Body of pancreas (tissue), 4 donors: ENCODE measurements at regions not wholly inside any gene's neighbourhood (a gene's known extent, or its start where the extent isn't known, plus 50 kb on each side); places are given as distances from the start of the nearest gene placed in this dataset.

Experiments used
- ATAC-seq: fragments of 150-250 bp; one replicate; pipeline ENCODE4 v1.9.1; 2016
- DNase-seq, 4 donors: peaks; one replicate each; pipeline ENCODE4 v3.0.0-alpha.2; 2019
- H3K27ac ChIP-seq, 4 donors: fragments of 200-600 bp; sonication (generic); 1 replicate in 3 of 4; 2 replicates in 1 of 4; pipeline versions ENCODE4 v1.5.1 to v1.6.1; 2016 to 2019; ENCODE audit warnings: mild to moderate bottlenecking in 1 of 4, mixed read lengths in 1 of 4, moderate library complexity in 1 of 4
- H3K27me3 ChIP-seq, 2 donors: fragments of 200-600 bp; sonication (generic); one replicate each; pipeline ENCODE4 v1.6.0; 2016; ENCODE audit warnings: mild to moderate bottlenecking in 1 of 2
- H3K36me3 ChIP-seq, 2 donors: fragments of 200-600 bp; sonication (generic); replicated peaks in 1 of 2; 2 replicates each; pipeline ENCODE4 v1.5.1; 2016; ENCODE audit warnings: low read depth in 2 of 2; ENCODE audit not compliant: insufficient read depth in 1 of 2
- H3K4me1 ChIP-seq: fragments of 200-600 bp; sonication (generic); one replicate; pipeline ENCODE4 v1.6.0; 2016
- H3K4me3 ChIP-seq, 2 donors: fragments of 200-600 bp; sonication (generic); 1 replicate in 1 of 2; 2 replicates in 1 of 2; pipeline ENCODE4 v1.5.1; 2016 to 2019
- H3K9me3 ChIP-seq, 3 donors: fragments of 200-600 bp; sonication (generic); 1 replicate in 2 of 3; 2 replicates in 1 of 3; pipeline ENCODE4 v1.5.1; 2016
- CTCF ChIP-seq, 7 experiments: fragments of 450-650 bp in 4 of 7; fragments of 200-600 bp in 3 of 7; sonication (generic) in 3 of 7; IDR thresholded peaks; one replicate each; pipeline ENCODE4 v1.5.1; 2016 to 2019; ENCODE audit warnings: antibody characterized with exemption in 7 of 7
- POLR2A ChIP-seq, 3 donors: fragments of 450-650 bp; IDR thresholded peaks; one replicate each; pipeline ENCODE4 v1.6.1; 2016; ENCODE audit warnings: antibody characterized with exemption in 3 of 3, mild to moderate bottlenecking in 2 of 3
- WGBS, 2 donors: methylation state at CpG; one replicate each; pipeline ENCODE4 v1.1.5; 2017; 5-methylcytosine and 5-hydroxymethylcytosine counted together
- intact Hi-C: fragments of 100-400 bp; cut with DNase I; formaldehyde crosslinking; loops from one replicate; pipeline ENCODE4 v1.15.1; 2023

DNA sequence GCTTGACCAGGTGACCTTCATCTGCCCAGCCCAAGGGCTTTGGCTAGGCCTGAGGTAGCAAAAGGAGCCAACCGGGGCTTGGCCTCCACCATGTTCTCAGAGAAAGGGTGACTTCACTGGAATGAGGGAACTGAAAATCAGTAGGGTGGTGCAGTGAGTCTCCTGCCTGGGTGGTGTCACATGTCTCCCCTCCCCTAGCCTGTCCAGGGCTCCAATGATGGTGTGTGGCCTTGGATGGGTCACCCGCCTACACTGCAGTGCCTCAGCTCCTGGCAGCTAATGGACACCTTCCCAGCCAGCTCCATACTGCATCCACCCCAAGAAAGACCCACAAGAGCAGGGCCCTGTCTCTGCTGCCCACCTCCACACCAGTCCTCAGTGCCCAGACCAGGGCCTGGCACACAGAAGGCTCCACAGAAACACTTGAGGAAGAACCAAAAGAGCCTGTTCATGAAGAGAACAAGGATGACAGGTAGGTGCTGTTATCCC, 678.7 kb downstream of the MATN1 start:
- Histone ChIP-seq H3K36me3 (no peaks in the 10 kb centered on the region), H3K27me3 (no peaks in the 10 kb centered on the region), H3K4me1 (no peaks in the 10 kb centered on the region), H3K27ac (no peak overlapping the region), H3K9me3 (peaks cover 0 to 8% (median 0%) of the 10 kb centered on the region in 3 donors), H3K4me3 (no peak overlapping the region)
- TF ChIP-seq CTCF (IDR thresholded peaks at IDR 0.05) (no peak), POLR2A (IDR thresholded peaks at IDR 0.05) (no peak)
- DNase-seq (no peak), ATAC-seq (no peak)
- intact Hi-C loops = no loop called here
- WGBS, 2 donors = 100% methylated on average over 1 to 2 of the region's 2 CpGs

GRCh38 chr1:30043731-30044408, 679.5 kb downstream of the MATN1 start:
- Histone ChIP-seq H3K36me3 (no peaks in the 10 kb centered on the region), H3K27me3 (no peaks in the 10 kb centered on the region), H3K9me3 (peaks cover 0 to 8% (median 0%) of the 10 kb centered on the region in 3 donors), H3K4me1 (no peaks in the 10 kb centered on the region), H3K27ac (no peak overlapping the region), H3K4me3 (no peak overlapping the region)
- ATAC-seq = no peak
- intact Hi-C loops = no loop called here
- DNase-seq = no peak
- 55 to 57% methylated on average over 1 of the region's 1 CpG for WGBS, 2 donors
- TF ChIP-seq POLR2A (IDR thresholded peaks at IDR 0.05) (no peak), CTCF (IDR thresholded peaks at IDR 0.05) (no peak)

DNA sequence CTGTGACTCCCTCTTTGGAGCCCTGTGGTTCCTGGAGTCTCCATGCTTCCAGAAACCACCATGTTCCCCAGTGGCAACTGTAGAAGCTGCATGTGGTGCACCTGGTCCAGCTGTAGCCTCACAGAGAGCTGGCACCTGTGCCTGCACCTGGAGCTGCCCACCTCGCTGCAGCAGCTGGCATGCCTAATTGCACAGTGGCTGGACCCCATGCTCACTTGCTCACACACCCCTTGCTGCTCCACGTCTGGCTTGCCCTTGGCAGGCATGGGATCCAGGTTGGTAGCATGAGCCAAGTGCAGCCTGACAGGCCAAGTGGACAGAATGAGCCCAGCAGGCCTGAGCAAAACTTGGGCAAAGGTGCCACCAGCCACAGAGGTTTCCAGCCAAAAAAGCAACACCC, 680.1 kb downstream of the MATN1 start:
- intact Hi-C loops = no loop called here
- TF ChIP-seq CTCF (IDR thresholded peaks at IDR 0.05) (no peak), POLR2A (IDR thresholded peaks at IDR 0.05) (no peak)
- 73% methylated on average over 2 of the region's 2 CpGs; no CpG with 5 or more reads in 1 of the 2 donors for WGBS, 2 donors

GRCh38 chr1:30042438-30043147, 680.8 kb downstream of the MATN1 start:
- ATAC-seq = no peak
- H3K27ac ChIP-seq = no peak overlapping the region
- DNase-seq = no peak

More for the DNA sequence above, 680.1 kb downstream of the MATN1 start:
- no peaks in the 10 kb centered on the region for H3K4me1 ChIP-seq
- no peak for ATAC-seq
- H3K4me3 ChIP-seq = no peak overlapping the region
- no peaks in the 10 kb centered on the region for H3K36me3 ChIP-seq
- no peak for DNase-seq
- H3K27ac ChIP-seq = no peak overlapping the region
- peaks cover 0 to 8% (median 0%) of the 10 kb centered on the region in 3 donors for H3K9me3 ChIP-seq
- H3K27me3 ChIP-seq = no peaks in the 10 kb centered on the region

More at GRCh38 chr1:30042438-30043147, 680.8 kb downstream of the MATN1 start:
- TF ChIP-seq POLR2A (IDR thresholded peaks at IDR 0.05) = no peak
- TF ChIP-seq CTCF (IDR thresholded peaks at IDR 0.05) = no peak
- Histone ChIP-seq H3K4me3 (no peak overlapping the region), H3K36me3 (no peaks in the 10 kb centered on the region), H3K27me3 (no peaks in the 10 kb centered on the region), H3K4me1 (no peaks in the 10 kb centered on the region), H3K9me3 (peaks cover 0 to 8% (median 0%) of the 10 kb centered on the region in 3 donors)
- 75 to 100% methylated on average over 1 to 2 of the region's 2 CpGs for WGBS, 2 donors
- intact Hi-C loops = no loop called here
